K562 (cell line): ENCODE measurements at regions not wholly inside any gene's neighbourhood (a gene's known extent, or its start where the extent isn't known, plus 50 kb on each side); places are given as distances from the start of the nearest gene placed in this dataset.

Source experiments
- BHLHE40 ChIP-seq: IDR thresholded peaks from 2 replicates; pipeline ENCODE4 v1.6.1; 2011; ENCODE audit warnings: low read length, improper control_type of control experiment
- TF ChIP-seq, protein P1 (sequence below), 2 experiments: IDR thresholded peaks in 1 of 2; conservative IDR thresholded peaks in 1 of 2; 2 replicates each; pipeline ENCODE4 v1.6.1; 2016; ENCODE audit warnings: low read depth in 2 of 2, mild to moderate bottlenecking in 1 of 2, missing compliant biosample characterization in 1 of 2, missing genetic modification characterization in 1 of 2, moderate library complexity in 1 of 2

DNA sequence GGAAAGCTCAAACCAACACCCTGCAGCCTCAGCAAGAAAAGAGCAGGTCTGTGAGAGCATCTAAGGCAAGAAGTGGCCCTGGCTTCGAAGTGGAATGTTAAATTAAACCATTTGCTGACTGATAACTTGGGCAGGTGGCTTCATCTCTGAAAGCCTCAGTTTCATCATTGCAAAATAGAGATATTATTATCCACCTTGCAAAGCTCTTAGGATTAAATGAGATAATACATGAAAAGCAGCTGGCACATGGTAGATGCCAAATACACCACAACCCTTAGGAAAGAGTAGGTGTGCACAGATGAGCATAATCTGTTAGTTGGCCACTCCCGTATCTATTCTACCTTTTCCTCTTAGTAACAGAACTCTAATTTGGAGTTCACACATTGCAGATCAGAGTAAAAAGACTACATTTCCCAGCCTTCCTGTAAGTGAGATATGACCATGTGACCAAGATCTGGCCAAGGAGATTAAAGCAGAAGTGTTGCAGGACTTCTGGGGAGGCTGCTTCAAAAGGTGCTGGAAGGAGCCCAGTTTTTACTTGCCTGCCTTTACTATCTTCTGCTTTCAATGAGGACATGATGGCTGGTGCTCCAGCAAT, 288.7 kb downstream of the SOX9 start:
- TF ChIP-seq, protein P1, sequence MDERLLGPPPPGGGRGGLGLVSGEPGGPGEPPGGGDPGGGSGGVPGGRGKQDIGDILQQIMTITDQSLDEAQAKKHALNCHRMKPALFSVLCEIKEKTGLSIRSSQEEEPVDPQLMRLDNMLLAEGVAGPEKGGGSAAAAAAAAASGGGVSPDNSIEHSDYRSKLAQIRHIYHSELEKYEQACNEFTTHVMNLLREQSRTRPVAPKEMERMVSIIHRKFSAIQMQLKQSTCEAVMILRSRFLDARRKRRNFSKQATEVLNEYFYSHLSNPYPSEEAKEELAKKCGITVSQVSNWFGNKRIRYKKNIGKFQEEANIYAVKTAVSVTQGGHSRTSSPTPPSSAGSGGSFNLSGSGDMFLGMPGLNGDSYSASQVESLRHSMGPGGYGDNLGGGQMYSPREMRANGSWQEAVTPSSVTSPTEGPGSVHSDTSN (CRISPR knock-in tag; IDR thresholded peaks at IDR 0.05; ENCODE audit: low read depth): no peak
- TF ChIP-seq, protein P1 (tag; conservative IDR thresholded peaks at IDR 0.05; ENCODE audit: low read depth): no peak
- no peak for TF ChIP-seq BHLHE40
